22Rv1 (cell line): ENCODE measurements at regions not wholly inside any gene's neighbourhood (a gene's known extent, or its start where the extent isn't known, plus 50 kb on each side); places are given as distances from the start of the nearest gene placed in this dataset.

Experiments
- CTCF ChIP-seq: fragments of 450-650 bp; IDR thresholded peaks from 2 replicates; pipeline ENCODE4 v1.5.1; 2017; ENCODE audit warnings: mild to moderate bottlenecking
- ZFX ChIP-seq: fragments of 450-650 bp; IDR thresholded peaks from 2 replicates; pipeline ENCODE4 v1.6.1; 2017; ENCODE audit warnings: antibody characterized with exemption, borderline replicate concordance

DNA sequence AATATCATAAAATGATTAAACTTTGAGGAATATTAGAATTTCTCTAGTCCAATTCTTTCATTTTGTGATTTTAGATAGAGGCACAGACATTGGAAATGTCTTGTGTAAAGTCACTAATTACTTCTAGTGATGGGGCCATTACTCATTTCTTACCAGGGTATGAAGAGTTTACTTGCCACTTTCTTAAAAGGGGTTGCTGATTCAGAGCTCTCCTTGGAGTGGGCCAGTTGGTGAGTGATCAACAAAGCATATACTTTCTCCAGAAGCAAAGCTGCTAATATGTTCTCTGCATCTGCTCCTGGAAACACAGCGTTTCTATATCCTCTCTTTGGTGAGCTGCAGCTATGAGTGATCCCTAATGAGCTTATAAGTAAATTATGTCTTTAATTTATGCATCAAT lies 408.9 kb upstream of the LRATD1 start:
- TF ChIP-seq CTCF (no peak), ZFX (no peak)
